SH-SY5Y (cell line): ENCODE measurements at regions not wholly inside any gene's neighbourhood (a gene's known extent, or its start where the extent isn't known, plus 50 kb on each side); places are given as distances from the start of the nearest gene placed in this dataset.

ENCODE experiments used
- GATA2 ChIP-seq: IDR thresholded peaks from 2 replicates; pipeline ENCODE4 v1.6.1; 2011; ENCODE audit warnings: mild to moderate bottlenecking, low read depth, low read length
- GATA3 ChIP-seq: IDR thresholded peaks from 2 replicates; pipeline ENCODE4 v1.6.1; 2011; ENCODE audit warnings: low read depth, mild to moderate bottlenecking, low read length, moderate library complexity

DNA sequence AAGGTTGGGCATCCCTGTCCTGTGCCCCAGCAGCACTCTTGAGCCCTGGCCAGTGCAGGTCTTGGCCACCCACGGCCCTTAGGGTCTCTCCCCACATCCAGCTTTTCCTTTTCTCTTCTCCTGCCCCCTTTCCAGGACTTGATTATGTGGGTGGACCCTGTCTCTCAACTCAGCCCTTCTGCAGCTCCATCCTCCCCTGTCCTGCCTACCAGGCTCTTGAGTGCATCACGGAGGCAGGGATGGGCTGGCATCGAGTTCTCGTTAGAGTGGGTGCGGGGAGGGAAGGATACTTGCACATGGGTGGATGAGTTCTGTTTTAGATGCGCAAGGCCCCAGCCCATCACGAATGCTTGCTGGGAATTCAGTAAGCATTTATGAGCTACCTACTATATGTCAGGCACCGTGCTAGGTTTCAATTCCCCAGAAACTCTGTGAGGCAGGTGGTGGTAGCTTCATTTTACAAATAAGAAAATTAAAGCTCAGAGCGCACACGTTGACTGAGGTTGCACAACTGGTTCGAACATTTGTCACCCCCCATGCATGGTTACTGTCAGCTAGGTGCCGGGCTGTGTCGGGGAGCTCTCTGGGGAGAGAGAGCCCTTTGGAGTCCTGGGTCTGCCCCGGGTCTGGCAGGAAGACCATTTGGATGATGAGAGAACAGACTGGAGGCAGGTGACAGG is 144.6 kb upstream of the PITX1 start:
- no peak for TF ChIP-seq GATA2
- no peak for TF ChIP-seq GATA3
